H9 (cell line): ENCODE measurements at regions not wholly inside any gene's neighbourhood (a gene's known extent, or its start where the extent isn't known, plus 50 kb on each side); places are given as distances from the start of the nearest gene placed in this dataset.

Experiments used
- DNase-seq: peaks from one replicate; pipeline ENCODE4 v3.0.0-alpha.2; 2017
- H2AFZ ChIP-seq: one replicate; pipeline ENCODE4 v1.6.1; 2013; ENCODE audit warnings: mild to moderate bottlenecking, low read length, control low read depth, moderate library complexity
- H2AK5ac ChIP-seq: 2 replicates; pipeline ENCODE4 v1.6.1; 2013; ENCODE audit warnings: low read length, control low read depth, mixed read lengths; ENCODE audit not compliant: insufficient read length
- H2BK120ac ChIP-seq: one replicate; pipeline ENCODE4 v1.6.1; 2013; ENCODE audit warnings: low read depth, mild to moderate bottlenecking, low read length, control low read depth, inconsistent platforms; ENCODE audit not compliant: poor library complexity, severe bottlenecking
- H2BK12ac ChIP-seq: 2 replicates; pipeline ENCODE4 v1.6.1; 2013; ENCODE audit warnings: low read length, control low read depth, mixed read lengths, low read depth; ENCODE audit not compliant: insufficient read length
- H2BK15ac ChIP-seq: 2 replicates; pipeline ENCODE4 v1.6.1; 2013; ENCODE audit warnings: low read depth, low read length, control low read depth
- H2BK20ac ChIP-seq: one replicate; pipeline ENCODE4 v1.6.1; 2013; ENCODE audit warnings: low read depth, mild to moderate bottlenecking, low read length, control low read depth, inconsistent platforms; ENCODE audit not compliant: poor library complexity, severe bottlenecking
- H2BK5ac ChIP-seq: 2 replicates; pipeline ENCODE4 v1.6.1; 2013; ENCODE audit warnings: low read length, control low read depth, mixed read lengths; ENCODE audit not compliant: insufficient read length
- H3K14ac ChIP-seq: 2 replicates; pipeline ENCODE4 v1.6.1; 2013; ENCODE audit warnings: low read length, control low read depth; ENCODE audit not compliant: insufficient read depth
- H3K18ac ChIP-seq: 2 replicates; pipeline ENCODE4 v1.6.1; 2013; ENCODE audit warnings: low read depth, mild to moderate bottlenecking, mixed read lengths, low read length, control low read depth; ENCODE audit not compliant: insufficient read length
- H3K23ac ChIP-seq: 2 replicates; pipeline ENCODE4 v1.6.1; 2013; ENCODE audit warnings: low read length, control low read depth, mixed read lengths, low read depth; ENCODE audit not compliant: insufficient read length
- H3K23me2 ChIP-seq: 2 replicates; pipeline ENCODE4 v1.6.1; 2013; ENCODE audit warnings: low read depth, mild to moderate bottlenecking, mixed read lengths, low read length, control low read depth; ENCODE audit not compliant: insufficient read length, poor library complexity, severe bottlenecking
- H3K27ac ChIP-seq: 2 replicates; pipeline ENCODE4 v1.5.1; 2013; ENCODE audit warnings: low read length, control low read depth, mixed read lengths, low read depth; ENCODE audit not compliant: insufficient read length
- H3K27me3 ChIP-seq: 2 replicates; pipeline ENCODE4 v1.6.1; 2013; ENCODE audit warnings: low read length, control low read depth, inconsistent platforms; ENCODE audit not compliant: insufficient read depth
- H3K4ac ChIP-seq: 2 replicates; pipeline ENCODE4 v1.6.1; 2013; ENCODE audit warnings: low read depth, mild to moderate bottlenecking, control low read depth, inconsistent platforms, low read length, moderate library complexity
- H3K4me1 ChIP-seq: 2 replicates; pipeline ENCODE4 v1.6.1; 2013; ENCODE audit warnings: low read length, control low read depth, inconsistent platforms; ENCODE audit not compliant: insufficient read depth
- H3K4me2 ChIP-seq: 2 replicates; pipeline ENCODE4 v1.6.1; 2013; ENCODE audit warnings: low read length, control low read depth, mixed read lengths; ENCODE audit not compliant: insufficient read length, insufficient read depth
- H3K56ac ChIP-seq: 2 replicates; pipeline ENCODE4 v1.6.1; 2013; ENCODE audit warnings: low read depth, mild to moderate bottlenecking, mixed read lengths, low read length, control low read depth; ENCODE audit not compliant: insufficient read length
- H3K79me1 ChIP-seq: 2 replicates; pipeline ENCODE4 v1.6.1; 2013; ENCODE audit warnings: low read depth, mild to moderate bottlenecking, moderate library complexity, low read length, control low read depth, inconsistent platforms; ENCODE audit not compliant: insufficient read depth, poor library complexity, severe bottlenecking
- H3K79me2 ChIP-seq: 2 replicates; pipeline ENCODE4 v1.6.1; 2013; ENCODE audit warnings: low read length, control low read depth, inconsistent platforms; ENCODE audit not compliant: insufficient read depth
- H3K9ac ChIP-seq: 2 replicates; pipeline ENCODE4 v1.6.1; 2013; ENCODE audit warnings: low read length, control low read depth, mixed read lengths; ENCODE audit not compliant: insufficient read length; ENCODE audit errors: extremely low read depth
- H3K9me3 ChIP-seq: one replicate; pipeline ENCODE4 v1.6.1; 2013; ENCODE audit warnings: low read depth, low read length, inconsistent platforms; ENCODE audit not compliant: control insufficient read depth
- H3T11ph ChIP-seq: one replicate; pipeline ENCODE4 v1.6.1; 2013; ENCODE audit warnings: mild to moderate bottlenecking, low read length, control low read depth, inconsistent platforms
- H4K20me1 ChIP-seq: one replicate; pipeline ENCODE4 v1.6.1; 2013; ENCODE audit not compliant: control insufficient read depth, insufficient read length, insufficient read depth
- H4K5ac ChIP-seq: 2 replicates; pipeline ENCODE4 v1.6.1; 2013; ENCODE audit warnings: low read depth, mild to moderate bottlenecking, mixed read lengths, low read length, control low read depth; ENCODE audit not compliant: insufficient read length
- H4K8ac ChIP-seq: replicated peaks from 2 replicates; pipeline ENCODE4 v1.6.1; 2013; ENCODE audit warnings: low read length, control low read depth, mixed read lengths, low read depth; ENCODE audit not compliant: insufficient read length
- H4K91ac ChIP-seq: 2 replicates; pipeline ENCODE4 v1.6.1; 2013; ENCODE audit warnings: low read depth, mild to moderate bottlenecking, moderate library complexity, mixed read lengths, low read length, control low read depth; ENCODE audit not compliant: insufficient read length
- H3K27ac Mint-ChIP-seq, 3 experiments: 2 replicates in 2 of 3; 3 replicates in 1 of 3; pipeline ENCODE4 v1.8.0; 2020 to 2021; ENCODE audit warnings: mixed read lengths in 3 of 3, mild to moderate bottlenecking in 1 of 3, moderate library complexity in 1 of 3
- H3K27me3 Mint-ChIP-seq: 2 replicates; pipeline ENCODE4 v1.8.0; 2021; ENCODE audit warnings: low read depth, mild to moderate bottlenecking, moderate library complexity, mixed read lengths
- H3K36me3 Mint-ChIP-seq, 3 experiments: 2 replicates in 2 of 3; 3 replicates in 1 of 3; pipeline ENCODE4 v1.8.0; 2020 to 2021; ENCODE audit warnings: low read depth in 3 of 3, mixed read lengths in 3 of 3; ENCODE audit not compliant: insufficient read depth in 1 of 3
- H3K4me1 Mint-ChIP-seq, 2 experiments: 2 replicates each; pipeline ENCODE4 v1.8.0; 2020; ENCODE audit warnings: mixed read lengths in 2 of 2
- H3K4me3 Mint-ChIP-seq, 2 experiments: 2 replicates in 1 of 2; 3 replicates in 1 of 2; pipeline ENCODE4 v1.8.0; 2020 to 2021; ENCODE audit warnings: mild to moderate bottlenecking in 2 of 2, mixed read lengths in 2 of 2, moderate library complexity in 1 of 2
- H3K9me3 Mint-ChIP-seq, 2 experiments: 2 replicates in 1 of 2; 3 replicates in 1 of 2; pipeline ENCODE4 v1.8.0; 2020; ENCODE audit warnings: mild to moderate bottlenecking in 2 of 2, mixed read lengths in 2 of 2, moderate library complexity in 1 of 2
- WGBS: extraction: QIAGEN DNeasy Blood & Tissue Kit; methylation state at CpG from one replicate; pipeline ENCODE4 v1.1.7; 2013; ENCODE audit warnings: missing lambda C conversion rate, low lambda C conversion rate, mixed read lengths; ENCODE audit not compliant: insufficient read length; ENCODE audit errors: extremely low coverage; 5-methylcytosine and 5-hydroxymethylcytosine counted together
- TF ChIP-seq, protein P1 (sequence below): fragments of 200-600 bp; sonication (generic); conservative IDR thresholded peaks from 3 replicates; pipeline ENCODE4 v1.8.0; 2021; ENCODE audit warnings: antibody characterized with exemption, mild to moderate bottlenecking

DNA sequence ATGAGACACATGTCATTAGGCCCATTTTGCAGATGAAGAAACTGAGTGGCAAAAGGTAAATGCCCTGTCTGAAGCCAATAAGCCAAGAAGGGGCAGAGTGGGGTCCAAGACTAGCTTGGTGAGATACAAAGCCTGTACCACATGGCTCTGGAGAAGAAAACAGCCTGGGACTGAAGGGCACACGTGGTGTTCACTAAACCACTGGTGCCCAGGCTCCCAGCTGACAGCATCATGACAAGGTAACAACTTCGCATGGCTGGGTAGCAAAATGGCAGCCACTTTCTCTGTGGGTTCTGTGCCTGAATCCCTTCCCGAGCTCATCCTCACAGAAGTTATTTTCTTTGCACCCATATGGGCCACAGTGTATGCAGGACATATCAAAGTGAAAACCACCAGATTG lies 229.6 kb downstream of the RAB11FIP2 start:
- H4K20me1 ChIP-seq = no peaks in the 10 kb centered on the region
- no peaks in the 10 kb centered on the region for H3K79me2 ChIP-seq
- no peak overlapping the region for H3K4me2 ChIP-seq
- no peak overlapping the region for H2BK15ac ChIP-seq
- no peak overlapping the region for H2AK5ac ChIP-seq
- Mint-ChIP-seq H3K27me3 (peaks cover 3% of the 10 kb centered on the region; the same call in 1 of the 2 replicates), H3K4me3 (no peak overlapping the region), H3K4me1 (0 out of 4 replicates have a peak, but pooled peaks cover 0 to 4% of the 10 kb centered on the region in 2 experiments), H3K36me3 (no peaks in the 10 kb centered on the region), H3K27ac (no peak overlapping the region), H3K9me3 (peaks cover 3% of the 10 kb centered on the region in 2 experiments; a peak in 2 of 5 replicates)
- H2BK12ac ChIP-seq = no peak overlapping the region
- no CpG with 5 or more reads among the region's 3 CpGs for WGBS
- H3K18ac ChIP-seq = no peak overlapping the region
- DNase-seq = no peak
- no peak overlapping the region for H2BK20ac ChIP-seq
- H3K9ac ChIP-seq = no peak overlapping the region
- H2BK120ac ChIP-seq = no peak overlapping the region
- no peak overlapping the region for H3T11ph ChIP-seq
- TF ChIP-seq, protein P1, sequence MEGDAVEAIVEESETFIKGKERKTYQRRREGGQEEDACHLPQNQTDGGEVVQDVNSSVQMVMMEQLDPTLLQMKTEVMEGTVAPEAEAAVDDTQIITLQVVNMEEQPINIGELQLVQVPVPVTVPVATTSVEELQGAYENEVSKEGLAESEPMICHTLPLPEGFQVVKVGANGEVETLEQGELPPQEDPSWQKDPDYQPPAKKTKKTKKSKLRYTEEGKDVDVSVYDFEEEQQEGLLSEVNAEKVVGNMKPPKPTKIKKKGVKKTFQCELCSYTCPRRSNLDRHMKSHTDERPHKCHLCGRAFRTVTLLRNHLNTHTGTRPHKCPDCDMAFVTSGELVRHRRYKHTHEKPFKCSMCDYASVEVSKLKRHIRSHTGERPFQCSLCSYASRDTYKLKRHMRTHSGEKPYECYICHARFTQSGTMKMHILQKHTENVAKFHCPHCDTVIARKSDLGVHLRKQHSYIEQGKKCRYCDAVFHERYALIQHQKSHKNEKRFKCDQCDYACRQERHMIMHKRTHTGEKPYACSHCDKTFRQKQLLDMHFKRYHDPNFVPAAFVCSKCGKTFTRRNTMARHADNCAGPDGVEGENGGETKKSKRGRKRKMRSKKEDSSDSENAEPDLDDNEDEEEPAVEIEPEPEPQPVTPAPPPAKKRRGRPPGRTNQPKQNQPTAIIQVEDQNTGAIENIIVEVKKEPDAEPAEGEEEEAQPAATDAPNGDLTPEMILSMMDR = no peak
- H3K4me1 ChIP-seq = no peaks in the 10 kb centered on the region; the same call in 1 of the 2 replicates
- no peaks in the 10 kb centered on the region for H3K27me3 ChIP-seq
- no peak overlapping the region for H3K56ac ChIP-seq
- H3K14ac ChIP-seq = no peak overlapping the region; the same call in 1 of the 2 replicates
- H4K91ac ChIP-seq = no peak overlapping the region
- H2AFZ ChIP-seq = no peak overlapping the region
- H3K23ac ChIP-seq = no peak overlapping the region
- no peak overlapping the region for H3K27ac ChIP-seq
- no peak overlapping the region for H4K5ac ChIP-seq
- no peak overlapping the region for H3K4ac ChIP-seq
- no peak overlapping the region for H2BK5ac ChIP-seq
- H3K79me1 ChIP-seq = no peaks in the 10 kb centered on the region
- no peaks in the 10 kb centered on the region for H3K9me3 ChIP-seq
- no peaks in the 10 kb centered on the region for H3K23me2 ChIP-seq
- H4K8ac ChIP-seq = no peak overlapping the region
